Stomach (tissue), 8 donors: ENCODE measurements at regions not wholly inside any gene's neighbourhood (a gene's known extent, or its start where the extent isn't known, plus 50 kb on each side); places are given as distances from the start of the nearest gene placed in this dataset.

Experiments
- DNase-seq, 2 donors: peaks; one replicate each; pipeline versions ENCODE4 v3.0.0 to v3.0.0-alpha.2; 2013 to 2019
- H3K27ac ChIP-seq, 5 donors: fragments of 200-600 bp in 4 of 5; sonication (generic) in 4 of 5; one replicate each; pipeline ENCODE4 v1.5.1; 2013 to 2019; ENCODE audit warnings: mild to moderate bottlenecking in 1 of 5, moderate library complexity in 1 of 5
- H3K27me3 ChIP-seq, 3 donors: fragments of 200-600 bp; sonication (generic); one replicate each; pipeline ENCODE4 v1.5.1; 2017 to 2019; ENCODE audit warnings: mixed run types in 1 of 3
- H3K36me3 ChIP-seq, 4 donors: fragments of 200-600 bp; sonication (generic); 1 replicate in 3 of 4; 2 replicates in 1 of 4; pipeline ENCODE4 v1.5.1; 2016 to 2019
- H3K4me1 ChIP-seq, 4 donors: fragments of 200-600 bp; sonication (generic); one replicate each; pipeline ENCODE4 v1.5.1; 2016 to 2019
- H3K4me3 ChIP-seq, 4 donors: fragments of 200-600 bp; sonication (generic) in 3 of 4; one replicate each; pipeline ENCODE4 v1.5.1; 2016 to 2019; ENCODE audit warnings: mild to moderate bottlenecking in 1 of 4
- H3K9me3 ChIP-seq, 4 donors: fragments of 200-600 bp; sonication (generic); one replicate each; pipeline ENCODE4 v1.5.1; 2016 to 2019
- EP300 ChIP-seq: sonication (generic); formaldehyde crosslinking; IDR thresholded peaks from one replicate; pipeline ENCODE4 v1.6.1; 2017; ENCODE audit warnings: antibody characterized with exemption
- POLR2A ChIP-seq, 4 donors: fragments of 450-650 bp; IDR thresholded peaks; one replicate each; pipeline ENCODE4 v1.6.1; 2016; ENCODE audit warnings: antibody characterized with exemption in 4 of 4, control low read depth in 2 of 4, mild to moderate bottlenecking in 1 of 4, moderate library complexity in 1 of 4
- POLR2AphosphoS5 ChIP-seq, 3 donors: sonication (generic); formaldehyde crosslinking; IDR thresholded peaks; one replicate each; pipeline ENCODE4 v1.6.1; 2016; ENCODE audit warnings: antibody characterized with exemption in 3 of 3
- WGBS, 5 donors: extraction: QIAGEN DNeasy Blood & Tissue Kit in 3 of 5; methylation state at CpG; one replicate each; pipeline versions ENCODE4 v1.1.5 to v1.1.7; 2013 to 2018; 5-methylcytosine and 5-hydroxymethylcytosine counted together
- intact Hi-C: fragments of 100-400 bp; cut with DNase I; formaldehyde crosslinking; loops from one replicate; pipeline ENCODE4 v1.15.1; 2023; ENCODE audit warnings: low total_unique reads
- TF ChIP-seq, protein P1 (sequence below), 7 experiments: fragments of 450-650 bp in 4 of 7; fragments of 200-600 bp in 3 of 7; sonication (generic) in 3 of 7; IDR thresholded peaks; one replicate each; pipeline ENCODE4 v1.5.1; 2016 to 2019; ENCODE audit warnings: antibody characterized with exemption in 7 of 7, control low read depth in 2 of 7, mild to moderate bottlenecking in 1 of 7
- donor health status: healthy with polysubstance abuse.
- donor health status: Bipolar disorder and iron deficiency.
- donor health status: healthy.

DNA sequence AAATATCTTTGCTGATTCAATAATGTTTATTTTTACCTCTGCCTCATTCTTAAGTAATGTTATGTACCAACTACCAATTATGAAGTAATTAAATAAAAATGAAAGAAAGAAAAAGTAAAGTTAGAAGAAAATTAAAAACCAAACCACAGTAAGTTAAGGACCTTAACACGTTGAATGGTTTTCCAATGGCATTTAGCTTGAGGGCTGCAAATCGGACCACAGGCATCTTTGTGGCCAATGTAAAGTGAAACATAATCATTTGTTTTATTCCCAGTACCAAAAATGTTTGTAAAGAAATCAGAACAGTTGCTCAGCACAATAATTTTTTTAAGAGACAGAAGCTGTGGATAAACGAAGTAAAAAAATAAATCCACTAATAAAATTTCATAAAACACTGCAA lies 1455.5 kb upstream of the ZEB2 start:
- Histone ChIP-seq H3K36me3 (no peaks in the 10 kb centered on the region), H3K9me3 (no peaks in the 10 kb centered on the region), H3K4me1 (no peaks in the 10 kb centered on the region), H3K4me3 (no peak overlapping the region), H3K27me3 (no peaks in the 10 kb centered on the region), H3K27ac (no peak overlapping the region)
- WGBS, 5 donors, result 26 to 48% (median 37%) methylated on average over 3 of the region's 3 CpGs
- TF ChIP-seq EP300, result no peak
- no peak for TF ChIP-seq POLR2A (IDR thresholded peaks at IDR 0.05)
- TF ChIP-seq POLR2AphosphoS5 (IDR thresholded peaks at IDR 0.05), result no peak
- TF ChIP-seq, protein P1, sequence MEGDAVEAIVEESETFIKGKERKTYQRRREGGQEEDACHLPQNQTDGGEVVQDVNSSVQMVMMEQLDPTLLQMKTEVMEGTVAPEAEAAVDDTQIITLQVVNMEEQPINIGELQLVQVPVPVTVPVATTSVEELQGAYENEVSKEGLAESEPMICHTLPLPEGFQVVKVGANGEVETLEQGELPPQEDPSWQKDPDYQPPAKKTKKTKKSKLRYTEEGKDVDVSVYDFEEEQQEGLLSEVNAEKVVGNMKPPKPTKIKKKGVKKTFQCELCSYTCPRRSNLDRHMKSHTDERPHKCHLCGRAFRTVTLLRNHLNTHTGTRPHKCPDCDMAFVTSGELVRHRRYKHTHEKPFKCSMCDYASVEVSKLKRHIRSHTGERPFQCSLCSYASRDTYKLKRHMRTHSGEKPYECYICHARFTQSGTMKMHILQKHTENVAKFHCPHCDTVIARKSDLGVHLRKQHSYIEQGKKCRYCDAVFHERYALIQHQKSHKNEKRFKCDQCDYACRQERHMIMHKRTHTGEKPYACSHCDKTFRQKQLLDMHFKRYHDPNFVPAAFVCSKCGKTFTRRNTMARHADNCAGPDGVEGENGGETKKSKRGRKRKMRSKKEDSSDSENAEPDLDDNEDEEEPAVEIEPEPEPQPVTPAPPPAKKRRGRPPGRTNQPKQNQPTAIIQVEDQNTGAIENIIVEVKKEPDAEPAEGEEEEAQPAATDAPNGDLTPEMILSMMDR (IDR thresholded peaks at IDR 0.05), result no peak
- intact Hi-C loops, result no loop called here
- DNase-seq, result no peak

- no peak overlapping the region for H3K4me3 ChIP-seq
- H3K36me3 ChIP-seq, result no peaks in the 10 kb centered on the region
- TF ChIP-seq, protein P1 (IDR thresholded peaks at IDR 0.05), result no peak
- TF ChIP-seq POLR2A (IDR thresholded peaks at IDR 0.05) (no peak), EP300 (no peak), POLR2AphosphoS5 (IDR thresholded peaks at IDR 0.05) (no peak)
- H3K27me3 ChIP-seq, result no peaks in the 10 kb centered on the region
- no peaks in the 10 kb centered on the region for H3K4me1 ChIP-seq
- intact Hi-C loops, result no loop called here
- no peak overlapping the region for H3K27ac ChIP-seq
- 67 to 86% (median 74%) methylated on average over 1 of the region's 1 CpG for WGBS, 5 donors
- no peak for DNase-seq
- H3K9me3 ChIP-seq, result peaks cover 0 to 35% (median 20%) of the 10 kb centered on the region in 4 donors
These were observed 1441.9 kb upstream of the ZEB2 start for GRCh38 chr2:145961846-145962245.

DNA sequence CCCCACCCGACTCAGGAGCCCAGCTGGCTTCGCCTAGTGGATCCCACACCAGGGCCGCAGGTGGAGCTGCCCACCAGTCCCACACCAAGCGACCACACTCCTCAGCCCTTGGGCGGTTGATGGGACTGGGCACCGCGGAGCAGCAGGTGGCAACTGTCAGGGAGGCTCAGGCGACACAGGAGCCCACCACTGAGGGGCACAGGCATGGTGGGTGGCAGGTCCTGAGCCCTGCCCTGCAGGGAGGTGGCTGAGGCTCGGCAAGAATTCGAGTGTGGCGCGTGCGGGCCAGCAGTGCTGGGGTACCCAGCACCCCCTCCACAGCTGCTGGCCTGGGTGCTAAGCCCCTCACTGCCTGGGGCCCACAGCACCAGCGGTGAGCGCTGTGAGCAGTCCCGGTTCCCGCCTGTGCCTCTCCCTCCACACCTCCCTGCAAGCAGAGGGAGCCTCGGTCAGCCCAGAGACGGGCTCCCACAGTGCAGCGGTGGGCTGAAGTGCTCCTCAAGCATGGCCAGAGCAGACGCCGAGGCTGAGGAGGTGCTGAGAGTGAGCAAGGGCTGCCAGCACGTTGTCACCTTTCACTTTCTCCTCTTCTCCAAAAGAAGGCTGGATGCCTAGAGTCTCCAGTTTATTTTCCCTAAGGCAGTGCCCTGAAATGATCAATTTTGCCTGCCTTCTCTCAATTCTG lies 1440.7 kb upstream of the ZEB2 start:
- intact Hi-C loops, result no loop called here
- no peaks in the 10 kb centered on the region for H3K27me3 ChIP-seq
- DNase-seq, result no peak
- no peaks in the 10 kb centered on the region for H3K36me3 ChIP-seq
- H3K27ac ChIP-seq, result no peak overlapping the region
- H3K4me3 ChIP-seq, result no peak overlapping the region
- no peak for TF ChIP-seq EP300
- no peak for TF ChIP-seq POLR2AphosphoS5 (IDR thresholded peaks at IDR 0.05)
- TF ChIP-seq, protein P1 (IDR thresholded peaks at IDR 0.05), result no peak
- no peak for TF ChIP-seq POLR2A (IDR thresholded peaks at IDR 0.05)
- H3K9me3 ChIP-seq, result peaks cover 0 to 35% (median 21%) of the 10 kb centered on the region in 4 donors
- WGBS, 5 donors, result 89 to 95% (median 93%) methylated on average over 10 to 23 of the region's 23 CpGs
- H3K4me1 ChIP-seq, result no peaks in the 10 kb centered on the region

GRCh38 chr2:145958611-145959010 lies 1438.7 kb upstream of the ZEB2 start:
- Histone ChIP-seq H3K27me3 (no peaks in the 10 kb centered on the region), H3K27ac (no peak overlapping the region), H3K4me3 (no peak overlapping the region), H3K4me1 (no peaks in the 10 kb centered on the region), H3K36me3 (no peaks in the 10 kb centered on the region), H3K9me3 (peaks cover 0 to 46% (median 25%) of the 10 kb centered on the region in 4 donors)
- no peak for DNase-seq
- 82 to 99% (median 94%) methylated on average over 4 of the region's 4 CpGs for WGBS, 5 donors
- intact Hi-C loops, result no loop called here
- no peak for TF ChIP-seq POLR2A (IDR thresholded peaks at IDR 0.05)
- no peak for TF ChIP-seq POLR2AphosphoS5 (IDR thresholded peaks at IDR 0.05)
- TF ChIP-seq EP300, result no peak
- TF ChIP-seq, protein P1 (IDR thresholded peaks at IDR 0.05), result no peak
